ENCODE measurements at regions not wholly inside any gene's neighbourhood (a gene's known extent, or its start where the extent isn't known, plus 50 kb on each side); places are given as distances from the start of the nearest gene placed in this dataset.

DNA sequence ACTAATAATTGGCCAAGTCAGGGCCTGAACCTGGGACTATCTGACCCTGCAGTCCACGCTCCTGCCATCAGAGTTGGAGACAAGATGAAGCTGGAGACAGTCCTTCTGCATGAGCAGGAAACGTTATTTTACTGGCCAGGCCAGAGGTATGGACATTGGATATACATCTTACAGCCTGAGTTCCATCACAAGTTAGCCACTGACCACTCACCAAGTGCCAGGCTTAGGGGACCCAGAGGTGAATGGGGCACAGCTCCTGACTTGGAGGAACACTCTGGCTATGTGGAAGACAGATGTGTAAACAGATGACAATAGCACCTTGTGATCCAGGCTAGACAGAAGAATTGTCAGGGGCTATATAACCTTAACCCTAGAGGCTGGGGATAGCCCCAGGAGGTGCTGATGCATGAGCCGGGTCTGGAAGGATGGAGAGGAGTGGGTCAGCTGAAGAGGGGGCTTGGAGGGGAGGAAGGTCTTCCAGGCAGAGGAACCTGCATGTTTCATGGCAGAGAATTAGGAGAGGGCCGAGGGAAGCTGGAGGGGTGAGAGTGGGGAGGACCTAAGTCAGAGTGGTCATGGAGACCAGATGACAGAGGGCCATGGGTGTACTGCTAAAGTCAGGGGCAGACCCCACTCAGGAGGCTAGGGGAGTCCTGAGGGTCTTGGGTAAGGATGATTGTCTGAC is 52.5 kb upstream of the DMRTB1 start:
- no peak for DNase-seq
- no peak for TF ChIP-seq CTCF (IDR thresholded peaks at IDR 0.05; ENCODE audit: borderline replicate concordance)
- Histone ChIP-seq H3K36me3 (no peaks in the 10 kb centered on the region), H3K4me3 (no peak overlapping the region), H3K9me3 (replicated peaks) (no peaks in the 10 kb centered on the region), H3K27ac (replicated peaks) (no peak overlapping the region), H3K27me3 (ENCODE audit: low read depth) (peaks cover 93% of the 10 kb centered on the region), H3K4me1 (no peaks in the 10 kb centered on the region)
- intact Hi-C loops (cut with micrococcal nuclease): no loop called here

DNA sequence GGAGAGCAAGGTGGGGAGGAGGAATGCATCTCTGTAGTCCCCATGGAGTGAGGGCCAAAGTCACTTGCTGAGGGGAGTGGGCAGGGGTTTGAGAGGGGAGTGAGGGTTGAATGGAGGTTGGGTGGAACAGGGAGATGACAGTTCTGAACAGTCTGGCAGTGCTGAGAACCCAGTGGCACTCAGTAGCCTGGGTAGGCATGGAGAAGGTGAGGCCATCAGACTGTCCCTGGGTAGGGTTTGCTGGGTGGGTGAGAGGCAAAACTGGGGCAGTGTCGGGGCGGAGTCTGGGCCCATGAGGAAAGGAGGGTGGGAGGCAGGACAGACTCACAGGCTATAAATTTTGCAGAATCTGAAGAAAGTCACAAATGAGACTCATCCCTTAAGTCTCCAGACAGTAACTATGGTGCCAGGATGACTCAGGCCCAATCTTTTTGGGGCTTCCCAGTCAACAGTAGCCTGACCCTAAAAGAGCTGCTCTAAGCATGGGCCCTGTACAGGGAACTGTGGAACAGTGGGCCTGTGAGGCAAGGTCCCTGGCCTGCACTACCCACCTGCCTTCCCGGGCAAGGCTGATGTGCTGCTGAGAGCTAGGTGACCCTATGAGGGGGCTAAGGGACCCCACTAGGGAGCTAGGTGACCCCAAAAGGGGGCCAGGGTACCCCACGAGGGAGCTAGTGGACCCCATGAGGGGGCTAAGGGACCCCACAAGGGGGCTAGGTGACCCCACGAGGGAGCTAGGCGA is 51.0 kb upstream of the DMRTB1 start:
- intact Hi-C loops (cut with micrococcal nuclease): no loop called here
- H3K27me3 ChIP-seq (ENCODE audit: low read depth): peaks cover 79% of the 10 kb centered on the region

DNA sequence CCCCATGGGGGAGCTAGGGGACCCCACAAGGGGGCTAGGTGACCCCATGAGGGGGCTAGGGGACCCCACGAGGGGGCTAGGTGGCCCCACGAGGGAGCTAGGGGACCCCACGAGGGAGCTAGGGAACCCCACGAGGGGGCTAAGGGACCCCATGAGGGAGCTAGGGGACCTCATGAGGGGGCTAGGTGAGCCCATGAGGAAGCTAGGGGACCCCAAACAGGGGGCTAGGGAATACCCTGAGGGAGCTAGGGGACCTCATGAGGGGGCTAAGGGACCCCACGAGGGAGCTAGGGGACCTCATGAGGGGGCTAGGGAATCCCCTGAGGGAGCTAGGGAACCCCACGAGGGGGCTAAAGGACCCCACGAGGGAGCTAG is 50.5 kb upstream of the DMRTB1 start:
- Histone ChIP-seq H3K27me3 (ENCODE audit: low read depth) (peaks cover 79% of the 10 kb centered on the region), H3K36me3 (no peaks in the 10 kb centered on the region), H3K4me1 (no peaks in the 10 kb centered on the region), H3K9me3 (replicated peaks) (no peaks in the 10 kb centered on the region), H3K4me3 (no peak overlapping the region), H3K27ac (replicated peaks) (no peak overlapping the region)
- DNase-seq: no peak
- no peak for TF ChIP-seq CTCF (IDR thresholded peaks at IDR 0.05; ENCODE audit: borderline replicate concordance)
- intact Hi-C loops (cut with micrococcal nuclease): no loop called here

More for the DNA sequence above, 51.0 kb upstream of the DMRTB1 start:
- no peak for TF ChIP-seq CTCF (IDR thresholded peaks at IDR 0.05; ENCODE audit: borderline replicate concordance)
- Histone ChIP-seq H3K9me3 (replicated peaks) (no peaks in the 10 kb centered on the region), H3K4me3 (no peak overlapping the region), H3K36me3 (no peaks in the 10 kb centered on the region), H3K4me1 (no peaks in the 10 kb centered on the region), H3K27ac (replicated peaks) (no peak overlapping the region)
- no peak for DNase-seq

DNA sequence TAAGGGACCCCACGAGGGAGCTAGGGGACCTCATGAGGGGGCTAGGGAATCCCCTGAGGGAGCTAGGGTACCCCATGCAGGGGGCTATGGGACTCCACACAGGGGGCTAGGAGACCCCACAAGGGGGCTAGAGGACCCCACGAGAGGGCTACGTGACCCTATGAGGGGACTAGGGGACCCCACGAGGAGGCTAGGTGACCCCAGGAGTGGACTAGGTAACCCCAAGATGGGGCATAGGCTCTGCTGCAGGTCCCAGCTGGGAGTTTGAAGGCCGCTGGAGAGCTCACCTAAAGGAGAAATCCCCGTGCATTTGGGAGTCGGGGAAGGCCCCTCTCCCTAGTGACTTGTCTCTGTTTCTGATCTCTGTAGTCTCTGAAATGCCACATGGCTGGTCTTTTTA is 50.0 kb upstream of the DMRTB1 start:
- Histone ChIP-seq H3K27me3 (ENCODE audit: low read depth) (peaks cover 76% of the 10 kb centered on the region), H3K27ac (replicated peaks) (no peak overlapping the region), H3K4me3 (no peak overlapping the region), H3K9me3 (replicated peaks) (no peaks in the 10 kb centered on the region), H3K4me1 (no peaks in the 10 kb centered on the region), H3K36me3 (no peaks in the 10 kb centered on the region)
- intact Hi-C loops (cut with micrococcal nuclease): no loop called here
- no peak for TF ChIP-seq CTCF (IDR thresholded peaks at IDR 0.05; ENCODE audit: borderline replicate concordance)
- DNase-seq: no peak
